GM21528 (cell line): ENCODE measurements at regions not wholly inside any gene's neighbourhood (a gene's known extent, or its start where the extent isn't known, plus 50 kb on each side); places are given as distances from the start of the nearest gene placed in this dataset.

Source experiments
- ATAC-seq: cut with Tn5 transposase; IDR thresholded peaks from one replicate; pipeline ENCODE4 v1.9.1; 2021; ENCODE audit warnings: mild to moderate bottlenecking, moderate library complexity; ENCODE audit not compliant: unreplicated experiment, low FRiP score

- ATAC-seq, result no peak
These were observed 306.9 kb downstream of the ZPLD1 start for GRCh38 chr3:102741694-102742093.

GRCh38 chr3:102745881-102746280, 311.1 kb downstream of the ZPLD1 start:
- no peak for ATAC-seq

DNA sequence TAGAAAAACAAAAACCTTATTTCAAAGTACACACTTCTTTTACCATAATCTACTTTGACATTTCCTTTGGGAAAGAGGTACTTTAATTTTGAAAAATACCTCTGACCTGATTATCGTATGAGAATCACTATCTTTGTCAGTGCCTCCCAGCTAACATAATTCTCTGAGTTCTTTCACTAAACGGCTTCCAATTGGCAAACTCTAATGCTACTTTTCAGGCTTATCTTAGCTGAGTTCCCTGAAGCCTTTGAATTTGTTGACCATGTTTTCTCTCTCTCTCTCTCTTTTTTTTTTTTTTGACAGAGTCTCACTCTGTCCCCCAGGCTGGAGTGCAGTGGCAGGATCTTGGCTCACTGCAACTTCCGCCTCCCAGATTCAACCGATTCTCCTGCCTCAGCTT, 312.8 kb downstream of the ZPLD1 start:
- no peak for ATAC-seq

GRCh38 chr3:102748646-102749045, 313.8 kb downstream of the ZPLD1 start:
- ATAC-seq, result no peak

DNA sequence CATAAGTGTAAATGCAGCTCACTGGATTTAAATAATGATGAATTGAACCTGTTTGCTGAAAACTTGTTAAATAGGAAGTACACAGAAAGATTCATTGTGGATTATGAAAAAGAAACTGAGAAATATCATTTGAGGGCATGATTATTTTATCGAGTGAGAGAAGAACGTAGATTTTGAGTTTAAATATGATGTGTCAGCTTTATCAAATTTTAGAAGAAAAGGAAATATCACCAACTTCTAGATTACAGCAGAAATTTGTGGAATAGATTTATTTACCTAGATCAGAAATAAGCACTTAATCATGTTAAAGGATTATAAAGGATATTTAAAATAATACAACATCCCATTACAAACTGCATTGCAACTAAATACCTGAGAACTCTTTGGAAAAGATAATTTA, 315.5 kb downstream of the ZPLD1 start:
- no peak for ATAC-seq

DNA sequence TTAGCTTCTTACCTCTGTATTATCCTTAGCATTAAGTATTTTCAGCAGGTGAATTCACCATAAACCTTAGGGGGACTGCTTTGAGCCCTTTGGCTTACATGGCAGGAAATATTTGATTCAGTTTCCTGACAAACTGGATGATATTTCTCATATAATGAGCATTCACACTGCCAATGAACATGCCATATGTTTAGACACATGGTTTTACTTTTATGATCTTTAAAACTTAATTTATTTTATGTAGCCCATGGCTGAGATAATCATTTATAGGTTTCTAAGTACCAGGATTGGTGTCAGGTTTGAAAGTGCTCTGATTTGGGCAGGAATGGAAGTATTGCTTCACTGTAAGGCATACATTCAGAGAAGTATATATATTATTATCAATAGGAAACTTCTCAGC, 319.1 kb downstream of the ZPLD1 start:
- no peak for ATAC-seq

DNA sequence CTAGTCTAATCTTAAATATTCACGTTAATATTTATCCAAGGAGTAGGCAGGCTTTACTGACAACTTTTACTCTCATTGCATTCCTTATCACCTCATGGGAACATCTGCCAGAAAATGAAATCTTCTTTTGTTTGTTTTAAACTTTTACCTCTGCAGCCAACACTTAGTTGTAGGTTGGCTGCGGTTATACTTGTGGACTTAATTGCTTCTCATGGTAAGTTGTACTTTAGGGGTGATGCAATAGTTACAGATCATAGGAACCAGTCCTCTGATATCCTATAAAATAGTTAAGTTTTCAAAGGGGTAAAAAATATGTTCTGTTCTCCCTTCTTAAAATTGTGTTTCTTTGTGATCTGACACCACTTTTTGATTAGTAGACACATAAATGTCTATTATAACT, 321.9 kb downstream of the ZPLD1 start:
- no peak for ATAC-seq

DNA sequence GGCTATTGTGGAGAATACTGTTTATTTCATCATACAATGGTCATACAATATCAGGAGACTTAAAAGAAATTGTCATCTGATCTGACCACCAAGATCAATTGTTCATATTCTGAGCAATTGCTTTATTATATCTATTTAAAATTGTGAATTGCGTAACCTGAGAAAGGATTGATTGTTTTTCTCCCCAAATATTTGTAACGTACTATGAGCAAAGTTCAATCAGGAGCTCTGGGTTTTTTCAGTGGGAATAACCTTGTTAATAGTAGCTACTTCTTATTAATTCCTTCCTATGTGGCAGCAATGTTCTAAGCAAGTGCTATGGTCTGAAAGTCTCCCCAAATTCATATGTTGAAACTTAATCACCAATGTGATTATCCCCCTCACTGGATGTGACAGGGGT, 323.1 kb downstream of the ZPLD1 start:
- ATAC-seq, result no peak

GRCh38 chr3:102761766-102762165, 327.0 kb downstream of the ZPLD1 start:
- no peak for ATAC-seq

DNA sequence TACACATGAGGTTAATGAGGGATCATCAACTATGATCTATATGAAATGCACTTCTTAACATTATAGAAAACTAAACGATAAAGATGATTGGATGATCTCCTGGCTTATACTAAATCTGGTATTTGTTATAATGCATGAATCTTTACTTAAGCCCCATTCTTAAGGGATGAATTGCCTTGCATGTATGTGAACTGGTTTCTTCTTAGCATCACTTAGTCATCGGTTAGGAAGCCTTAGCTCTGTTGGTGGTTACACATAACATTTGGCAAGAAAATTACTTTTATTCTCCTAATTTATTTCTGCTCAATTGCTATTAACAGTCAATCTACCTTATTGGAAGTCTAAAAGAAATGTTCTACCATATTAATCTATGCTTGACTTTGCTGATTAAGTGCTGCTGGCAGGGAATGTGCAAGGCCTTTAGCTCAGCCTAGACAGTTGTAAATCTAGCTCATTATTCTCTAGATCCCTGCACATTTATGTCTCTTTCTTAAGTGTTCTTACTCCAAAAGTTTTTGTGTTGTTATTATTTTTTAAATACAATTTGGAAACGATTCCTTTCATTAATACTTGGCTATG, 356.0 kb downstream of the ZPLD1 start:
- ATAC-seq, result no peak

- no peak for ATAC-seq
These were observed 357.1 kb downstream of the ZPLD1 start for GRCh38 chr3:102791641-102792589.

- ATAC-seq, result no peak
These were observed 362.0 kb downstream of the ZPLD1 start for GRCh38 chr3:102796804-102797203.

- no peak for ATAC-seq
These were observed 368.1 kb downstream of the ZPLD1 start for GRCh38 chr3:102802819-102803420.

GRCh38 chr3:102810937-102811336, 376.1 kb downstream of the ZPLD1 start:
- no peak for ATAC-seq

DNA sequence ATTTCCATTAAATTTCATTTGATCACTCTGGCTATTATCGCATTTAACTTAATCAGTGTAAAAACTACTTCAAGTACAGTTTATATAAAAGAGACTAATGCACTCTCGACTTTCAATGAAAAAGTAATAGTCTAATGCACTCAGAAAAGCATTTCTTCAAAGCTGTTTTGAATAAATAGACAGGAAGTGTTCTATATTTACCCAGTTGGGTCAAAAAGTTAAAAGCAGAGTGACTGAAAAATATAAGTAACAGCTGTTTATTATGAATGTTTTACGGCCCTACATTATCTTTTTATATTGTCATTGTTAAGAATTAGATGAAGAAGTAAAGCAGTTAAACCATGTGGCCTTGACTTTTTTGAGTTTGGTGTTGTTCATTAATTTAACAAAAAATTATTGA, 391.8 kb downstream of the ZPLD1 start:
- ATAC-seq, result no peak

DNA sequence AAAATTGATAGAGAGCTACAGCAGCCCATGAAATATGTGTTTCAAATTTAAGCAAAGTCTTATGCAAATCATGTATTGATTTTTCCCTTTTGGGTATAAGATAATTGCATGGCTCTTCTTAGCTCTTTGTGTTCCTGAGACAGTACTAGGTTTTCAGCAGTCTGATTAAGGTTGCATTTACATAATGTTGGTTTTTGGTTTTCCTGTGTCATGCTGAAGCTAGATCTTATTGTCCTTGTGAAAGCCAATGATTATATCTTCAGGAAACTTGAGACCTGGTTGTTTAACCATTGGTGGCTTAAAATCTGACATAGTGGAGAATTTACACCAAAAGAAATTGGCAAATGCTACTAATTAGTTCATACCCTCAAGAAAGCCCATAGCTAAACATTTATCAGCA, 392.6 kb downstream of the ZPLD1 start:
- ATAC-seq, result no peak

GRCh38 chr3:102830415-102830814, 395.6 kb downstream of the ZPLD1 start:
- ATAC-seq, result no peak

GRCh38 chr3:102841866-102842265, 407.1 kb downstream of the ZPLD1 start:
- no peak for ATAC-seq

- no peak for ATAC-seq
These were observed 432.0 kb downstream of the ZPLD1 start for GRCh38 chr3:102866845-102867244.

GRCh38 chr3:102883515-102883914, 448.7 kb downstream of the ZPLD1 start:
- ATAC-seq, result no peak

GRCh38 chr3:102885289-102885688, 450.5 kb downstream of the ZPLD1 start:
- ATAC-seq, result no peak

- no peak for ATAC-seq
These were observed 452.6 kb downstream of the ZPLD1 start for GRCh38 chr3:102887431-102887830.
